ENCODE measurements at regions not wholly inside any gene's neighbourhood (a gene's known extent, or its start where the extent isn't known, plus 50 kb on each side); places are given as distances from the start of the nearest gene placed in this dataset.

GRCh38 chr4:116118221-116118620, 967.2 kb downstream of the TRAM1L1 start:
- TF ChIP-seq CTCF (IDR thresholded peaks at IDR 0.05) (no peak), POLR2A (IDR thresholded peaks at IDR 0.05) (no peak), POLR2AphosphoS5 (IDR thresholded peaks at IDR 0.05) (no peak)
